WI38 (cell line): ENCODE measurements at regions not wholly inside any gene's neighbourhood (a gene's known extent, or its start where the extent isn't known, plus 50 kb on each side); places are given as distances from the start of the nearest gene placed in this dataset.

Experiments used
- H3K4me3 ChIP-seq: 2 replicates; pipeline ENCODE4 v1.5.1; 2011; ENCODE audit warnings: low read depth, mild to moderate bottlenecking, control low read depth, low read length
- TF ChIP-seq, protein P1 (sequence below): IDR thresholded peaks from 2 replicates; pipeline ENCODE4 v1.5.1; 2012; ENCODE audit warnings: low read depth, mild to moderate bottlenecking, control low read depth, low read length

DNA sequence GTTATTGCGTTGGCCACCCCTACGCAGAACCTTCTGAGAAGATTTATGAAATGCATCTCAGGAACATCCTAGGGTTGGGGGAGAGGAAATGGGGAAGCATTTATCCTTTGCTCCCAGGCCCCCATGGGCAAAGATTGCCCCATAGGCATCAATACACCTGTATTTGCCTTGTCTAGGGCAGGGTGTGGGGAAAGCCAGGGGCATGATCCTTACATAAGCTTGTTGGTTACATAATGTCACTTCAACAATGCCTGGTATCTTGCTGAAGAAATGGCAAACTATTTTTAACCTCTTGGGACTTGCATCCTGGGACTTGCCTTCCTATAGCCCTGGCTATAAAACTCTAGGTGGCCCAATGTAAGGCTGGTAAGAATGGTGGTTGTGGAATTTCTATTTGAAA lies 53.9 kb upstream of the SPRED2 start:
- TF ChIP-seq, protein P1, sequence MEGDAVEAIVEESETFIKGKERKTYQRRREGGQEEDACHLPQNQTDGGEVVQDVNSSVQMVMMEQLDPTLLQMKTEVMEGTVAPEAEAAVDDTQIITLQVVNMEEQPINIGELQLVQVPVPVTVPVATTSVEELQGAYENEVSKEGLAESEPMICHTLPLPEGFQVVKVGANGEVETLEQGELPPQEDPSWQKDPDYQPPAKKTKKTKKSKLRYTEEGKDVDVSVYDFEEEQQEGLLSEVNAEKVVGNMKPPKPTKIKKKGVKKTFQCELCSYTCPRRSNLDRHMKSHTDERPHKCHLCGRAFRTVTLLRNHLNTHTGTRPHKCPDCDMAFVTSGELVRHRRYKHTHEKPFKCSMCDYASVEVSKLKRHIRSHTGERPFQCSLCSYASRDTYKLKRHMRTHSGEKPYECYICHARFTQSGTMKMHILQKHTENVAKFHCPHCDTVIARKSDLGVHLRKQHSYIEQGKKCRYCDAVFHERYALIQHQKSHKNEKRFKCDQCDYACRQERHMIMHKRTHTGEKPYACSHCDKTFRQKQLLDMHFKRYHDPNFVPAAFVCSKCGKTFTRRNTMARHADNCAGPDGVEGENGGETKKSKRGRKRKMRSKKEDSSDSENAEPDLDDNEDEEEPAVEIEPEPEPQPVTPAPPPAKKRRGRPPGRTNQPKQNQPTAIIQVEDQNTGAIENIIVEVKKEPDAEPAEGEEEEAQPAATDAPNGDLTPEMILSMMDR, result no peak
- no peak overlapping the region for H3K4me3 ChIP-seq

DNA sequence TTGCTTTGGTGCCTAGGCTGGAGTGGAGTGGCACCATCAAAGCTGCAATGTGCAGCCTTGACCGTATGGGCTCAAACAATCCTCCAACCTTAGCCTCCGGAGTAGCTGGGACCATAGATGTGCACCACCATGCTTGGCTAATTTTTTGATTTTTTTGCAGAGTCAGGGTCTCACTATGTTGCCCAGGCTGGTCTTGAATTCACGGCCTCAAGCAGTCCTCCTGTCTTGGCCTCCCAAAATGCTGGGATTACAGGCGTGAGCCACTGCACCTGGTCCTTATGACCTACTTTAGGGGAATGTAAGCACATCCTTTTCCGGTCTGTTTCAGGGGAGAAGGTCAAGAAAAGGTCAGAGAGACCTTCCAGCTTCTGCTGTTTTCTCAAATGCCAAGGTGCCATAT lies 53.4 kb upstream of the SPRED2 start:
- H3K4me3 ChIP-seq, result no peak overlapping the region
- TF ChIP-seq, protein P1, result no peak

DNA sequence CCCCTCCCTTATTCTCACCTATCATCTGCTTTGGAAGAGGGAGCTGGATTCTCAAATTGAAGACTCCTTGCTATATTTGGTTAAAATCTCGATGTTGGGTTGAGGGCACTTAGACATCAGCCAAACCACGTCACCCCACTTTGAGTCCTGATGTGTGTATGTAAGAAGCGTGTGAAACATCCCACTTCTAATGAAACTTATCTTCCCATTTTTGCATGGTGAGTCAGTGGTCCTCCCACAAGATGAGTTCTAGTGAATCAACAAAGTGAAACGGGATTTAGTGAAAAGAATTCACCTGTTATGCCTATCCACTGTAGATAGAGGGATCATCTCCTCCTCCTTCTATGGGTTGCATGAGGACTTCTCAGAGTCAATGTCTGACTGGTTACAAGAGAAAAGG lies 51.4 kb upstream of the SPRED2 start:
- TF ChIP-seq, protein P1, result no peak

DNA sequence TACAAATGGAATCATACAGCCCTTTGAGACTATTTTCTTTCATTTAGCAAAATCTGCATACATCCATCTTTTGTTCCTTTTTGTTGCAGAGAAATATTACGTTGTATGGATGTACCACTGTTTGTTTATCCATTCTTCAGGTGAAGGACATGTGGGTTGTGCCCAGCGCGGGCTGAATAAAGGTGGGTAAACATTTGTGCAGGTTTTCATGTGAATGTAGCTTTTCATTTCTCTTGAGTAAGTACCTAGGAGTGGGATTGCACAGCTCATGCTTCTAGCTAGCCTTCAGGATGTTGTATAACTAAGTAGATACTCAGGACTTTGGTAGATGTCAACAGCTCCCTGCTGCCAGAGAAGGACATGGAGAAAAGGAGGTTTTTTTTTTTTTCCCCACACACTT lies 50.6 kb upstream of the SPRED2 start:
- TF ChIP-seq, protein P1, result no peak
- H3K4me3 ChIP-seq, result no peak overlapping the region

More for the DNA sequence above, 51.4 kb upstream of the SPRED2 start:
- H3K4me3 ChIP-seq, result no peak overlapping the region
